ENCODE measurements at regions not wholly inside any gene's neighbourhood (a gene's known extent, or its start where the extent isn't known, plus 50 kb on each side); places are given as distances from the start of the nearest gene placed in this dataset.

- no peak for DNase-seq (ENCODE audit: low read depth)
- H3K27me3 ChIP-seq (ENCODE audit: control insufficient read depth, insufficient read depth, low read length): no peaks in the 10 kb centered on the region
- H3K36me3 ChIP-seq (ENCODE audit: control insufficient read depth, insufficient read depth, low read length): no peaks in the 10 kb centered on the region
- ChIA-PET CTCF (no interaction called here), POLR2A (interaction anchor here (0.7 kb wide), 1 partner anchor 144 kb away, joined by 6 read pairs; no protein-coding TSS in a partner anchor)
- H3K4me3 ChIP-seq (ENCODE audit: low read depth, low read length): no peak overlapping the region
- TF ChIP-seq CTCF (IDR thresholded peaks at IDR 0.05; ENCODE audit: insufficient read depth, low read depth, low read length): no peak
Measured at GRCh38 chr18:68509902-68510301, 205.0 kb downstream of the TMX3 start.

- CTCF ChIA-PET: no interaction called here
- POLR2A ChIA-PET: no interaction called here
- no peak for DNase-seq (ENCODE audit: low read depth)
- no peaks in the 10 kb centered on the region for H3K27me3 ChIP-seq (ENCODE audit: control insufficient read depth, insufficient read depth, low read length)
- no peak for TF ChIP-seq CTCF (IDR thresholded peaks at IDR 0.05; ENCODE audit: insufficient read depth, low read depth, low read length)
- no peaks in the 10 kb centered on the region for H3K36me3 ChIP-seq (ENCODE audit: control insufficient read depth, insufficient read depth, low read length)
- H3K4me3 ChIP-seq (ENCODE audit: low read depth, low read length): no peak overlapping the region
Measured at GRCh38 chr18:68507781-68508180, 207.1 kb downstream of the TMX3 start.

GRCh38 chr18:68505178-68505574, 209.7 kb downstream of the TMX3 start:
- Histone ChIP-seq H3K36me3 (ENCODE audit: control insufficient read depth, insufficient read depth, low read length) (no peaks in the 10 kb centered on the region), H3K27me3 (ENCODE audit: control insufficient read depth, insufficient read depth, low read length) (no peaks in the 10 kb centered on the region), H3K4me3 (ENCODE audit: low read depth, low read length) (no peak overlapping the region)
- TF ChIP-seq CTCF (IDR thresholded peaks at IDR 0.05; ENCODE audit: insufficient read depth, low read depth, low read length): no peak
- ChIA-PET POLR2A (no interaction called here), CTCF (no interaction called here)
- DNase-seq (ENCODE audit: low read depth): no peak

GRCh38 chr18:68504441-68505177, 210.3 kb downstream of the TMX3 start:
- no peak overlapping the region for H3K4me3 ChIP-seq (ENCODE audit: low read depth, low read length)
- CTCF ChIA-PET: no interaction called here
- no peak for TF ChIP-seq CTCF (IDR thresholded peaks at IDR 0.05; ENCODE audit: insufficient read depth, low read depth, low read length)
- no peaks in the 10 kb centered on the region for H3K27me3 ChIP-seq (ENCODE audit: control insufficient read depth, insufficient read depth, low read length)
- DNase-seq (ENCODE audit: low read depth): no peak
- POLR2A ChIA-PET: no interaction called here
- no peaks in the 10 kb centered on the region for H3K36me3 ChIP-seq (ENCODE audit: control insufficient read depth, insufficient read depth, low read length)

GRCh38 chr18:68500556-68500955, 214.4 kb downstream of the TMX3 start:
- no peak overlapping the region for H3K4me3 ChIP-seq (ENCODE audit: low read depth, low read length)
- POLR2A ChIA-PET: no interaction called here
- CTCF ChIA-PET: no interaction called here
- no peaks in the 10 kb centered on the region for H3K27me3 ChIP-seq (ENCODE audit: control insufficient read depth, insufficient read depth, low read length)
- no peak for DNase-seq (ENCODE audit: low read depth)
- TF ChIP-seq CTCF (IDR thresholded peaks at IDR 0.05; ENCODE audit: insufficient read depth, low read depth, low read length): no peak
- H3K36me3 ChIP-seq (ENCODE audit: control insufficient read depth, insufficient read depth, low read length): no peaks in the 10 kb centered on the region
